Fibroblast of mammary gland (primary cell): ENCODE measurements at regions not wholly inside any gene's neighbourhood (a gene's known extent, or its start where the extent isn't known, plus 50 kb on each side); places are given as distances from the start of the nearest gene placed in this dataset.
"Not testable (repeated sequence)": the region's sequence is repeated elsewhere in the genome, so short reads cannot be mapped to it uniquely, and the experiment has no call there.

Experiments used
- DNase-seq: peaks from one replicate; pipeline ENCODE4 v3.0.0-alpha.2; 2010; ENCODE audit warnings: low read depth
- H3K4me3 ChIP-seq: 2 replicates; pipeline ENCODE4 v1.5.1; 2011; ENCODE audit warnings: low read depth, mild to moderate bottlenecking, low read length, moderate library complexity; ENCODE audit not compliant: control insufficient read depth
- CTCF ChIP-seq: conservative IDR thresholded peaks from 2 replicates; pipeline ENCODE4 v1.5.1; 2011; ENCODE audit warnings: low read depth, low read length, inconsistent platforms; ENCODE audit not compliant: control insufficient read depth, insufficient read depth

DNA sequence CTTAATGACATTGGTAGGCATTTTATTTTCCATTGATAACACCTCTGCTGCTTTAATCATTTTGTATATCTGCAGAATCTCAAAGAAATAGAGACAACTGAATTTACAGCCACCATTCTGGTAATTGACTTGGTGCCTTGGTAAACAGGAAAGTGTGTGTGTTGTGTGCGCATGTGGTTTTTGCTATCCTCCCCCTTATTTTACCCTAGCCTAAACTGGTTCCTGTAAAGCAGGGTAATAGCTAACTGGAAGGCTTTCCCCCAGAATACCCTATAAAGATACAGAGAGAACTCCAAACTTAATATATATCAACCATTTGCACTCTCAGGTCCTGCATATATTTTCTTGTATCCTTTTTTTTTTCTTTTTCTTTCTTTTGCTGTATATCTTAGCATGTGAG, 149.5 kb upstream of the ADGRL4 start:
- no peak for TF ChIP-seq CTCF
- no peak for DNase-seq
- H3K4me3 ChIP-seq, result no peak overlapping the region

GRCh38 chr1:79151006-79151796, 144.7 kb upstream of the ADGRL4 start:
- no peak for DNase-seq
- no peak overlapping the region for H3K4me3 ChIP-seq
- TF ChIP-seq CTCF, result no peak

DNA sequence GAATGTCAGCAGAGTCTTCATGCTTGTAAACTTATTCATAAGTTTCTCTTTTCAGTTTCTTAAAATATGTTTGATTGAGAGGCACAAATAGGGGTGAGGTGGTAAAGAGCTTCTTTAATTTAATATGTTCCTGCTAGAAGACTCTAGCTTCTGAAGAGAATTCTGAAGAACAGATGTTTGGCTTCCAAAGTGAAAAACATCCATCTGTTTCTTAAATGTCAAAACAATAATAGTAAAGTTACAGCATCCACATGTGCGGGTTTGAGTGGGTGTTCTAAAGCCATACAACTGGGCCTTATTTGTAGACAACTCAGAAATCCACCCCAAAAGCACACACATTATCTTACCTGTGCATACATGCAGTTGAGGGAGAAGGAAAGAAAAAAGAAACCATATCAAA, 144.0 kb upstream of the ADGRL4 start:
- TF ChIP-seq CTCF, result no peak
- no peak overlapping the region for H3K4me3 ChIP-seq
- DNase-seq, result no peak

GRCh38 chr1:79138227-79138626, 131.7 kb upstream of the ADGRL4 start:
- H3K4me3 ChIP-seq, DNase-seq: not testable (repeated sequence)

GRCh38 chr1:79133774-79134364, 127.3 kb upstream of the ADGRL4 start:
- no peak overlapping the region for H3K4me3 ChIP-seq
- TF ChIP-seq CTCF, result no peak
- DNase-seq, result peak; percentile 12

DNA sequence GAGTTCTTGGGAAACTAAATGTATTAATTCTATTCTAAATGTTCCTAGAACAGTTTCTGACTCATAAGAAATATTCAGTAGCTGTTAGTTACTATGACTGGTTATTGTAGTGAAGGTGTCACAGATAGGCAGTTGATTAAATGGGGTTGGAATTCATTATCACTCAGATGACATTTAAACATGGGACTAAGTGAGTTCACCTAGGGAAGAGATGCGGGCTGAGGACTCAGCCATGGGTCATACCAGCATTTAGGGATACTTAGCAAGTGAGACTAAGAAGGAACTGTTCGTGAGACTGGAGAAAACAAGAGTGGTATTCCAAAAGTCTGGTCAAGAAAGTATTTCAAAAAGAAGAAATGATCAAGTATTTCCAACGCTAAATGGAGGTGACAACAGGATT, 125.1 kb upstream of the ADGRL4 start:
- no peak for DNase-seq
- no peak overlapping the region for H3K4me3 ChIP-seq
- no peak for TF ChIP-seq CTCF

DNA sequence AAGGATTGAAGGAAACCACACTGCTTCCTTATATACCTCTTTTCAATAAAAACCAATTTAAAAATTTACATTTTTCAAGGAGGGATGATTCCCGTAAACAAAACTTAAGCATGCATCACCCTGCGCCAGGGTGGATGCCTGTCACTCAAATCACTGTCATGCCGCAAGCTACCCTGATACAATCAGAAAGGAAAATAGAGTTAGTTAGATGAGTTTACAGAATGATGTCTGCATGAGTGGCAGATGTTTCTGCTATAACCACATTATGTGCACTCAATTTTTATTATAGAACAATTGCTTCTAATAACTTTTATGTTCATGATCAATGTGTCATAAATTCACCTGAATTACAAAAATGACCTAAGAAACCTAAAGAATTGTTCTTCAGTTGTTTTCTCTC, 123.4 kb upstream of the ADGRL4 start:
- TF ChIP-seq CTCF, result no peak
- H3K4me3 ChIP-seq, result no peak overlapping the region
- no peak for DNase-seq
